ENCODE measurements at regions not wholly inside any gene's neighbourhood (a gene's known extent, or its start where the extent isn't known, plus 50 kb on each side); places are given as distances from the start of the nearest gene placed in this dataset.

DNA sequence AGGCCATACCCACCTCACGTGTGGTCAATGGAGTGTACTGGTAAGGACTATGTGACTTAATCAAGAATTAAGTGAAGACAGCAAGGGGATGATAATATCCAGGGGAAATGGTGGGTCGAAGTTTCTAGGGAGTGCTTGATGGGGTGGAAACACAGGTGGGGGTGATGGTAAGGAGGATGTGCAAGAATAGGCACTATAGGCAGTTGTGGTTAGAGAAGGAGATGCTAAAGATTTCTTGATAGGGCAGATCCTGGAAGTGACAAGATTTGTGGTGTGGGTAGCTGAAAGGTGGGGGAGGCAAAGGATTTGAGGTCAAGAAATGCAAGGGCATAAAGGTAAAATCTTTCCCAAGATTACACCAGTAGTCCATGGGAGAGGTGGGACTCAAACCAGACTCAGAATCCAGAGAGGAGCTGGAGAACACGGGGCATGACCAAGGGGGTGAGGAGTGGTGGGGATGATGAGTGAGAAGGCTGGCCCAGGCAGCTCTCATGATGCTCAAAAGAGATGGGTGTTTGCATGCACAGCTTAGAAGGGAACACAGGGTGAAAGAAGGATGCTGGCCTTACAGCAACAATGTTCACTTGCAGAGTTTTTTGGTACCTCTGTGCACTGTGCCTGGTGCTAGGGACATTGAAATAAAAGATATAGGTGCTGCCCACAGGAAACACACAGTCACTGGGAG is 78.4 kb downstream of the CCR1 start:
- no peak for TF ChIP-seq HEY1 (CRISPR knock-in tag; IDR thresholded peaks at IDR 0.05; ENCODE audit: borderline replicate concordance)
- no peak for TF ChIP-seq NR3C1 (CRISPR knock-in tag; IDR thresholded peaks at IDR 0.05)
- TF ChIP-seq POLR2A (conservative IDR thresholded peaks at IDR 0.05), result no peak
- TF ChIP-seq CTCF (IDR thresholded peaks at IDR 0.05 in 2 of 3, conservative IDR thresholded peaks at IDR 0.05 in 1 of 3; ENCODE audit: insufficient read depth in 2 of 3, low read depth in 1 of 3, low read length in 3 of 3), result no peak
- TF ChIP-seq NCOA2 (IDR thresholded peaks at IDR 0.05; ENCODE audit: partially characterized antibody in 2 of 2), result no peak
- TF ChIP-seq BHLHE40 (IDR thresholded peaks at IDR 0.05; ENCODE audit: low read length), result no peak
- TF ChIP-seq, protein P1, sequence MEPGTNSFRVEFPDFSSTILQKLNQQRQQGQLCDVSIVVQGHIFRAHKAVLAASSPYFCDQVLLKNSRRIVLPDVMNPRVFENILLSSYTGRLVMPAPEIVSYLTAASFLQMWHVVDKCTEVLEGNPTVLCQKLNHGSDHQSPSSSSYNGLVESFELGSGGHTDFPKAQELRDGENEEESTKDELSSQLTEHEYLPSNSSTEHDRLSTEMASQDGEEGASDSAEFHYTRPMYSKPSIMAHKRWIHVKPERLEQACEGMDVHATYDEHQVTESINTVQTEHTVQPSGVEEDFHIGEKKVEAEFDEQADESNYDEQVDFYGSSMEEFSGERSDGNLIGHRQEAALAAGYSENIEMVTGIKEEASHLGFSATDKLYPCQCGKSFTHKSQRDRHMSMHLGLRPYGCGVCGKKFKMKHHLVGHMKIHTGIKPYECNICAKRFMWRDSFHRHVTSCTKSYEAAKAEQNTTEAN (CRISPR knock-in tag; IDR thresholded peaks at IDR 0.05), result no peak
- TF ChIP-seq PPARD (CRISPR knock-in tag; IDR thresholded peaks at IDR 0.05), result no peak
